Stimulated activated naive CD8-positive, alpha-beta T cell treated with anti-CD3 and anti-CD28 coated beads, Interleukin-15, Interleukin-2, amounts not matched to agents 100 ng/mL and 50 ng/mL, for 24 hours (primary cell): ENCODE measurements at regions not wholly inside any gene's neighbourhood (a gene's known extent, or its start where the extent isn't known, plus 50 kb on each side); places are given as distances from the start of the nearest gene placed in this dataset.

Experiments
- H3K27ac Mint-ChIP-seq: one replicate; pipeline ENCODE4 v1.8.0; 2021; ENCODE audit warnings: mild to moderate bottlenecking, mixed read lengths
- H3K27me3 Mint-ChIP-seq: one replicate; pipeline ENCODE4 v1.8.0; 2021; ENCODE audit warnings: mixed read lengths
- H3K36me3 Mint-ChIP-seq: one replicate; pipeline ENCODE4 v1.8.0; 2021; ENCODE audit warnings: low read depth, mixed read lengths
- H3K4me1 Mint-ChIP-seq: one replicate; pipeline ENCODE4 v1.8.0; 2021; ENCODE audit warnings: low read depth, mixed read lengths
- H3K4me3 Mint-ChIP-seq: one replicate; pipeline ENCODE4 v1.8.0; 2021; ENCODE audit warnings: mild to moderate bottlenecking, mixed read lengths
- H3K9me3 Mint-ChIP-seq: one replicate; pipeline ENCODE4 v1.8.0; 2021; ENCODE audit warnings: mixed read lengths

- H3K4me3 Mint-ChIP-seq = no peak overlapping the region
- H3K27me3 Mint-ChIP-seq = peaks cover 31% of the 10 kb centered on the region
- no peaks in the 10 kb centered on the region for H3K4me1 Mint-ChIP-seq
- peaks cover 18% of the 10 kb centered on the region for H3K9me3 Mint-ChIP-seq
- H3K27ac Mint-ChIP-seq = no peak overlapping the region
- no peaks in the 10 kb centered on the region for H3K36me3 Mint-ChIP-seq
These were observed 497.8 kb downstream of the HS3ST4 start for GRCh38 chr16:26189536-26189935.

- no peak overlapping the region for H3K4me3 Mint-ChIP-seq
- no peak overlapping the region for H3K27ac Mint-ChIP-seq
- H3K27me3 Mint-ChIP-seq = peaks cover 11% of the 10 kb centered on the region
- peaks cover 16% of the 10 kb centered on the region for H3K9me3 Mint-ChIP-seq
- no peaks in the 10 kb centered on the region for H3K36me3 Mint-ChIP-seq
- no peaks in the 10 kb centered on the region for H3K4me1 Mint-ChIP-seq
These were observed 502.8 kb downstream of the HS3ST4 start for GRCh38 chr16:26194526-26194925.

GRCh38 chr16:26195225-26195624, 503.5 kb downstream of the HS3ST4 start:
- Mint-ChIP-seq H3K9me3 (peaks cover 15% of the 10 kb centered on the region), H3K27me3 (peaks cover 10% of the 10 kb centered on the region), H3K4me1 (no peaks in the 10 kb centered on the region), H3K27ac (no peak overlapping the region), H3K36me3 (no peaks in the 10 kb centered on the region), H3K4me3 (no peak overlapping the region)

GRCh38 chr16:26196310-26196709, 504.6 kb downstream of the HS3ST4 start:
- Mint-ChIP-seq H3K4me3 (no peak overlapping the region), H3K36me3 (no peaks in the 10 kb centered on the region), H3K27ac (no peak overlapping the region), H3K4me1 (no peaks in the 10 kb centered on the region), H3K27me3 (peaks cover 2% of the 10 kb centered on the region), H3K9me3 (peaks cover 13% of the 10 kb centered on the region)

GRCh38 chr16:26196802-26197201, 505.0 kb downstream of the HS3ST4 start:
- Mint-ChIP-seq H3K27ac (no peak overlapping the region), H3K4me1 (no peaks in the 10 kb centered on the region)

GRCh38 chr16:26197707-26198106, 505.9 kb downstream of the HS3ST4 start:
- Mint-ChIP-seq H3K27me3 (no peaks in the 10 kb centered on the region), H3K27ac (no peak overlapping the region), H3K36me3 (no peaks in the 10 kb centered on the region), H3K4me3 (no peak overlapping the region), H3K4me1 (no peaks in the 10 kb centered on the region), H3K9me3 (peaks cover 13% of the 10 kb centered on the region)

More at GRCh38 chr16:26196802-26197201, 505.0 kb downstream of the HS3ST4 start:
- no peaks in the 10 kb centered on the region for H3K27me3 Mint-ChIP-seq
- H3K9me3 Mint-ChIP-seq = peaks cover 13% of the 10 kb centered on the region
- H3K4me3 Mint-ChIP-seq = no peak overlapping the region
- no peaks in the 10 kb centered on the region for H3K36me3 Mint-ChIP-seq

GRCh38 chr16:26198221-26198620, 506.5 kb downstream of the HS3ST4 start:
- H3K4me3 Mint-ChIP-seq = no peak overlapping the region
- H3K27me3 Mint-ChIP-seq = no peaks in the 10 kb centered on the region
- H3K4me1 Mint-ChIP-seq = no peaks in the 10 kb centered on the region
- H3K27ac Mint-ChIP-seq = no peak overlapping the region
- peaks cover 13% of the 10 kb centered on the region for H3K9me3 Mint-ChIP-seq
- no peaks in the 10 kb centered on the region for H3K36me3 Mint-ChIP-seq

- H3K9me3 Mint-ChIP-seq = no peaks in the 10 kb centered on the region
- H3K27me3 Mint-ChIP-seq = peaks cover 4% of the 10 kb centered on the region
- H3K4me3 Mint-ChIP-seq = no peak overlapping the region
- no peak overlapping the region for H3K27ac Mint-ChIP-seq
- no peaks in the 10 kb centered on the region for H3K36me3 Mint-ChIP-seq
- no peaks in the 10 kb centered on the region for H3K4me1 Mint-ChIP-seq
These were observed 512.4 kb downstream of the HS3ST4 start for GRCh38 chr16:26204138-26204537.

- no peak overlapping the region for H3K27ac Mint-ChIP-seq
- no peak overlapping the region for H3K4me3 Mint-ChIP-seq
- H3K9me3 Mint-ChIP-seq = no peaks in the 10 kb centered on the region
- no peaks in the 10 kb centered on the region for H3K36me3 Mint-ChIP-seq
- peaks cover 5% of the 10 kb centered on the region for H3K27me3 Mint-ChIP-seq
- H3K4me1 Mint-ChIP-seq = no peaks in the 10 kb centered on the region
These were observed 519.8 kb downstream of the HS3ST4 start for GRCh38 chr16:26211542-26211941.

GRCh38 chr16:26212599-26212998, 520.8 kb downstream of the HS3ST4 start:
- no peaks in the 10 kb centered on the region for H3K4me1 Mint-ChIP-seq
- no peak overlapping the region for H3K4me3 Mint-ChIP-seq
- no peak overlapping the region for H3K27ac Mint-ChIP-seq
- H3K9me3 Mint-ChIP-seq = no peaks in the 10 kb centered on the region
- peaks cover 7% of the 10 kb centered on the region for H3K27me3 Mint-ChIP-seq
- H3K36me3 Mint-ChIP-seq = no peaks in the 10 kb centered on the region

GRCh38 chr16:26214581-26215174, 522.9 kb downstream of the HS3ST4 start:
- Mint-ChIP-seq H3K36me3 (no peaks in the 10 kb centered on the region), H3K9me3 (no peaks in the 10 kb centered on the region), H3K4me3 (no peak overlapping the region), H3K27me3 (peaks cover 17% of the 10 kb centered on the region), H3K4me1 (no peaks in the 10 kb centered on the region), H3K27ac (no peak overlapping the region)

GRCh38 chr16:26220894-26221293, 529.1 kb downstream of the HS3ST4 start:
- Mint-ChIP-seq H3K27ac (no peak overlapping the region), H3K9me3 (no peaks in the 10 kb centered on the region), H3K27me3 (peaks cover 31% of the 10 kb centered on the region), H3K4me3 (no peak overlapping the region), H3K36me3 (no peaks in the 10 kb centered on the region), H3K4me1 (no peaks in the 10 kb centered on the region)

- Mint-ChIP-seq H3K27ac (no peak overlapping the region), H3K4me3 (no peak overlapping the region), H3K9me3 (no peaks in the 10 kb centered on the region), H3K36me3 (no peaks in the 10 kb centered on the region), H3K27me3 (peaks cover 4% of the 10 kb centered on the region), H3K4me1 (no peaks in the 10 kb centered on the region)
These were observed 539.9 kb downstream of the HS3ST4 start for GRCh38 chr16:26231647-26232046.

GRCh38 chr16:26240807-26241206, 549.0 kb downstream of the HS3ST4 start:
- Mint-ChIP-seq H3K9me3 (peaks cover 13% of the 10 kb centered on the region), H3K36me3 (no peaks in the 10 kb centered on the region), H3K27ac (no peak overlapping the region), H3K27me3 (peaks cover 18% of the 10 kb centered on the region), H3K4me3 (no peak overlapping the region), H3K4me1 (no peaks in the 10 kb centered on the region)

GRCh38 chr16:26247063-26247462, 555.3 kb downstream of the HS3ST4 start:
- no peaks in the 10 kb centered on the region for H3K36me3 Mint-ChIP-seq
- no peaks in the 10 kb centered on the region for H3K4me1 Mint-ChIP-seq
- no peak overlapping the region for H3K27ac Mint-ChIP-seq
- H3K27me3 Mint-ChIP-seq = peaks cover 18% of the 10 kb centered on the region
- H3K4me3 Mint-ChIP-seq = no peak overlapping the region
- H3K9me3 Mint-ChIP-seq = peaks cover 17% of the 10 kb centered on the region

- H3K9me3 Mint-ChIP-seq = peaks cover 15% of the 10 kb centered on the region
These were observed 560.8 kb downstream of the HS3ST4 start for GRCh38 chr16:26252598-26252997.

More at GRCh38 chr16:26252598-26252997, 560.8 kb downstream of the HS3ST4 start:
- no peaks in the 10 kb centered on the region for H3K4me1 Mint-ChIP-seq
- no peaks in the 10 kb centered on the region for H3K36me3 Mint-ChIP-seq
- H3K27ac Mint-ChIP-seq = no peak overlapping the region
- H3K27me3 Mint-ChIP-seq = peaks cover 3% of the 10 kb centered on the region
- H3K4me3 Mint-ChIP-seq = no peak overlapping the region
